Central memory CD4-positive, alpha-beta T cell (primary cell): ENCODE measurements at regions not wholly inside any gene's neighbourhood (a gene's known extent, or its start where the extent isn't known, plus 50 kb on each side); places are given as distances from the start of the nearest gene placed in this dataset.
"Not testable (repeated sequence)": the region's sequence is repeated elsewhere in the genome, so short reads cannot be mapped to it uniquely, and the experiment has no call there.

Experiments
- DNase-seq: peaks from one replicate; pipeline ENCODE4 v3.0.0; 2022

DNA sequence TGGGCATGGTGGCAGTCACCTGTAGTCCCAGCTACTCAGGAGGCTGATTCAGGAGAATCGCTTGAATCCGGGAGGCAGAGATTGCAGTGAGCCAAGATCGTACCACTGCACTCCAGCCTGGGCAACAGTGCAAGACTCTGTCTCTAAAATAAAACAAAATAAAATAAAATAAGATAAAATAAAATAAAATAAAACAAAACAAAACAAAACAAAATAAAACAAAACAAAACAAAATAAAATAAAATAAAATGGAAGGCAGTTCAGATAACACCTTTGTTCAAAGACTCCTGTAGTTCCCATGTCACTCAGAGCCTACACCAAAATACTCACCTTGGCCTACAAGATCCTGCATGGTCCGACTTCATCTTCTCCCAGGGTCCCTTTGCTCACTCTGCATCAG is 61.3 kb downstream of the SYF2 start:
- not testable (repeated sequence) for DNase-seq

DNA sequence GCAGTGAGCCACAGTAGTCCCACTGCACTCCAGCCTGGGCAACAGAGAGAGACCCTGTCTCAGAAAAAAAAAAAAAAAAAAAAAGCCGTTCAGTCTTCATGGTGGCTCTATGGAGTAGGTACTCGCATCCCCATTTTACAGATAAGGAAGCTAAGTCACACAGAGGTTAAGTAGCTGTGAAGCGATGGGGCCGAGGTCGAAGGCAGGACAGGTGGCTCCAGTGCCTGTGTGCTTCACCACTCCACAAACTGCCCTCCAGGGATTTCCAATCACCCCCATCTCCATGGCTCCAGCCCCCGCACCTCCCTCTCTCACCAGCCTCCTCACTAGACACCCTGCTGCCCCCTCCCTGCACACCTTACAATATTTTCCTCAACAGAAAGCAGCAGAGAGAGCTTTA is 61.9 kb downstream of the SYF2 start:
- no peak for DNase-seq

DNA sequence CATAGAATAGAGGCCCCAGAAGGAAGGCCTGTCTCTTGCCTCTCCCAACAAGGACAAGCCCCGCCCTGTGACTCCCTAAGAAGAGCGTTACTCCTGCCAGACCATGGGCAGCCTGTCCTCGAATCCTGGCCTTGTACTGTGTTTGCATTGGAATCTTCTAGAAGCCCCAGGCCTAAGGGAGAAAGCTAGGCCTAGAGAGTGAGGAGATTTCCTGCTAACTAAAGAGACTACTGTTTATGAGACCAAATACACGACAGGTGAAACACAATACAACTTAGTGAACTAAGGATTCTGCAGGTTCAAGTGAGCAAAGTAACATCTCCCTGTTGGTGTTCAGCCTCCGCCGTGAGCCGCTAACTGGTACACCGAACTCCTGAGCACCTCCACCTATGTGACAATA is 62.7 kb downstream of the SYF2 start:
- DNase-seq = no peak

DNA sequence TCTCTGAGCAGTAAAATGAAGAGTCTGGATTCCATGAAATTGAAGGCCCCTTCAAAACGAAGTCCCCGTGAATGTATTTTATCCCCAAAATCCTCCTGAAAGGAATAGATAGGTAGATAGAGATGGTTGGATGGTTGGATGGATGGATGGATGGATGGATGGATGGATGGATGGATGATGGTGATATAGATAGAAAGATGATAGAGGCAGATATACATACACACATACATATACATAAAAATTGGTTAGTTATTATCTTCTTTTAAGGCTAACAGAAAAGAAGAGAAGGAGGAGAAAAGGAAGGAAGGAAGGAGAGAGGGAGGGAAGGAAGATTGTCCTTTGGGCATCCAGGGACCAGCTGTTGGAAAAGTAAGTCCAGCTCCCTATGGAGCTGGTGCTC is 63.1 kb downstream of the SYF2 start:
- no peak for DNase-seq

DNA sequence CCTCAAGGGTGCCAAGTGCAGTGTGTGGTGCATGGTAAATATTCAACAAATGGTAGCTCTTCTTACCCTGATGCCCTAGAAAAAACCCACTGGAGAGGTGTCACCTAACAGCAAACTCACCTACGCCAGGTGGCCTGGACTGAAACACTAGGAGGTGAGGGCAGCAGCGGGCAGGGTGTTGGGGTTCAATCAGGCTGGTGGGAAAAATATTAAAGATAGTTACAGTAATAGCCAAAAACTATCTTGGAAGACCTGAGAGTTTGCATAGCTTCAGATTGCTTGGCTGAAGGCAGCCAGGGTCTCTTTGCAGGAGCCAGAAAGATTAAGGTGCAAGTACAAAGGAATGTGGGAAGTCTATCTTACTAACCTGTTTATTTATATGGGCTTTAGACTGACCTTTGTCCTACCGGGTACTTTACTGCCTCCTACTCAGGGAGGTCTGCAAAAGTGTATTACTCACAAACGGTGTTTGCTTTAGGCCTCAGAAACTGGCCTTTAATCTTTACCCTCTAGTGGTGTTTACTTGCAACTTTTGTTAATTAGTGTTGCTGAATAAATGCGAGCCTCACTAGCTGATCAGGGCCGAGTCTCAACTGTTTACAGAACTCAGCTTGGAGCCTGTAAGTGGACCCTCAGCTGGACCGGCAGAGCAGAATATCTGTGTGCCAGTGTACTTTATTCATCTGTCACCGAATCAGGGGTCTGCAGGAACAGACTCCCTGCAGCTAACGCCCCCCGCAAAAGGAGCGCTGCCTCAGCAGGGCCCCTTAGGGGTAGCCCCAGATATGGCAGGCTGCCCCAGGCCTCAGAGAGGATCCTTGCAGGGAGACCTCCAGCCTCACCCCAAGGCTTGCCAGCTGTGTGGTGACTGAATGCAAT is 63.9 kb downstream of the SYF2 start:
- DNase-seq = no peak

DNA sequence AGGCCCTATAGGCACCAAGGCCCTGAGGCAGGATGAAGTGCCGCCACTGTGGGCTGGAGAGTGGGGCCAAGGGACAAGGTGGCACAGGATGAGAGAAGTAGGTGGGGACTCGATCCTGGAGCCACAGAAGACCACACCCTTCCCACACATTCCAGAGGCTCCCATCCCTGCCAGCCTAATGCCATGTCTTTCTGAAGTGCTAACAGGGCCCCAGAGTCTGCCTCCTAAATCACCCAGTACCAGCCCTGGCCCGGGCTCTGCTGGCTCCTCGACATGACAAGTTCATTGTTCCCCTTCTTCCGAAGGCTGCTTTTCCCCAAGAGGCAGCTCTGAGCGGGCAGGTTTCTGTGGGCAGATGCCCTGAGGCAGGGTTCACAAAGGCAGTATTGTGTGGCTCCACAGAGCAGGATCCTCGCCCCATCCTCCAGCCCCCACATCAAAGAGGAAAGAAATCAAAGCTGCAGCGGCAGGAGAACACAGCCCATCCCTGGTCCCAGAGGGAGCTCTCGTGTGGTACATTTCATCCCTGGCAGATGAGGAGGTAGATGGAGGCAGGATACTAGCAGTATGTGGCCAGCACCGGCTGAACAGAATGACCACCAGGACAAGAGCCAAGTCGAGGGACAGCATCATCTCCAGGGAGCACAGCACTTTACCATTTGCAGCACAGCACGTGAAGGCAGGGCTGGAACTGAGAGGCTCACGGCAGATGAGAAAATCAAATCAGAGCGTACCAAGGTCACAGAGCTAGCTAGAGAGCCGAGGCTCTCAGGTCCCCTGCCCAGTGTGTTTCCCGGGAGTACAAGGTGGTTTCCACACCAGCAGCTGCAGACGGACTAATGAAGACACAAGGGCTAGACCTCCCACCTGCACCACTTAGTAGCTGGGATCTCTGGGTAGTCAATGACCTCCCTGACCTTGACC is 64.8 kb downstream of the SYF2 start:
- no peak for DNase-seq

DNA sequence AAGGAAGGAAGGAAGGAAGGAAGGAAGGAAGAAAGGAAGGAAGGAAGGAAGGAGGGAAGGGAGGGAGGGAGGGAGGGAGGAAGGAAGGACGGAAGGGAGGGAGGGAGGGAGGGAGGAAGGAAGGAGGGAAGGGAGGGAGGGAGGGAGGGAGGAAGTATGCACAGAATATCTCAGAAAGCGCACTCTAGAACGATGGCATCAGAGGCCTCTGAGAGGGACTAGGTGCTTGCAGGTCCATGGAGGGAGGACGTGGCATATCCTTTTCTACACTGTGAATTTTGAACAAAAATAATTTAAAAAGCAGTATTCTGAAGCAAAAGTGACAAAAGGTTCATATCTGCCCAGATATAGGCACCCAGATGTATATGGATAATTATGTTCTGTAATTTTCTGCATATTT is 65.5 kb downstream of the SYF2 start:
- DNase-seq = no peak

DNA sequence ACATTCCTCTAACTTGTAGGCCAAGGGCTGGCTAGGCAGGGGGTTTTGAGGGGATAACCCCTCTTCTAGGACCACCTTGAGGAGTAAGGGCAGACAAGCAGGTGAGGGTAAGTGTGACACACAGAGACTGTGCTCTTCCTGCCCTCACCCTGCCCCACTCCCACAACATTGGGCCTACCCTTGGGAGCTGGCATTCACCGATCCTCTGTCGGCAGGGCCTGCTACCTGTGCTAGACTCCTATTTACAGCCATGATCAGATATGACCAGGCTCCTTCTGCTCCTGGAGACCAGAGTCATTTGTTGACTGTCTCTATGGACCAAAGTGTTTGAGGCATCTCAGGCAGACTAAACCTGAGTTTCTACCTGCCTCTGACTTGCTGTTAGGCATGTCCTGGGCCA is 68.3 kb downstream of the SYF2 start:
- DNase-seq = no peak

DNA sequence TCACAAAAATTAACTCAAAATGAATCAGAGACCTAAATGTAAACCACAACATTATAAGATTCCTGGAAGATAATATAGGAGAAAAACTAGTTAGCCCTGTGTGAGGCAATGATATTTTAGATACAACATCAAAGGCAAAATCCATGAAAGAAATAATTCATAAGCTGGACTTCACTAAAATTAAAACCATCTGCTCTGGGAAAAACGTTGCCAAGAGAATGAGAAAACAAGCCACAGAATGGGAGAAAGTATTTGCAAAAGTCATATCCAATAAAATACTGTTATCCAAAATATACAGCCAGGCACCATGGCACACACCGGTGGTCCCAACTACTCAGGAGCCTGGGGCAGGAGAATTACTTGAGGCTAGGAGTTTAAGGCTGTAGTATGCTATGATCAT is 70.3 kb downstream of the SYF2 start:
- no peak for DNase-seq

DNA sequence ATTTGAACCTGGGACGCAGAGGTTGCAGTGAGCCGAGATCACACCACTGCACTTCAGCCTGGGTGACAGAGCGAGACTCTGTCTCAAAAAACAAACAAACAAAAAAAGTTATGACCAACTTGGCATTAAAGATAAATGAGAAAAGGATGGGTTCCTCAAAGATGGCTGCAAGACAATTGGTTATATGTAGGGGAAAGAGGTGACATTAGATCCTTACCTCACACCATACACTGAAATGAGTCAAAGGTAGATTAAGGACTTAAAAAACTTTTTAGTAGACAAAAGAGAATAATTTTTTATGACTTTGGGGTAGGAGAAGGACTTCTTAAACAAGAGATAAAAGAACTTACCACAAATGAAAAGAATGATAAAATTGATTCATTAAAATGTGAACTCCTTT is 74.5 kb downstream of the SYF2 start:
- DNase-seq = no peak

DNA sequence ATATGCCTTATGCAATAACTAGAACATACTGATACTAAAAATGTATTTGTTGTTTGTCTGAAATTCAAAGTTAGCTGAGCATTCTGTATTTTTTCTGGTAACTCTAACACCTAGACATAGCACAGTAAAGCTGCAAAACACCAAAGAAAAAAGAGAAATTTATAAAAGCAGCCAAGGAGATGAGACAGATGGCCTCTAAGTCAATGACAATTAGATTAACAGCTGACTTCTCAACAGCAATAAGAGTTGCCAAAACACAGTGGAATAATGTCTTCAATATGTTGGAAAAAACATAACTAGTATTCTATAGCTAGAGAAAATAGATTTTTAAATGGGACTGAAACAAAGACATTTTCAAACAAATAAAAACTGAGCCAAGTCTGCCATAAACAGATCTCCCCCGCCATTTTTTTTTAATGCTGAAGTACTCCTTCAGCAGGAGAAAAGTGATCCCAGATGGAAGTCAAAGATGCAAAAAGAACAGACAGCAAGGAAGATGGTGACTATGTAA is 81.3 kb downstream of the SYF2 start:
- no peak for DNase-seq

DNA sequence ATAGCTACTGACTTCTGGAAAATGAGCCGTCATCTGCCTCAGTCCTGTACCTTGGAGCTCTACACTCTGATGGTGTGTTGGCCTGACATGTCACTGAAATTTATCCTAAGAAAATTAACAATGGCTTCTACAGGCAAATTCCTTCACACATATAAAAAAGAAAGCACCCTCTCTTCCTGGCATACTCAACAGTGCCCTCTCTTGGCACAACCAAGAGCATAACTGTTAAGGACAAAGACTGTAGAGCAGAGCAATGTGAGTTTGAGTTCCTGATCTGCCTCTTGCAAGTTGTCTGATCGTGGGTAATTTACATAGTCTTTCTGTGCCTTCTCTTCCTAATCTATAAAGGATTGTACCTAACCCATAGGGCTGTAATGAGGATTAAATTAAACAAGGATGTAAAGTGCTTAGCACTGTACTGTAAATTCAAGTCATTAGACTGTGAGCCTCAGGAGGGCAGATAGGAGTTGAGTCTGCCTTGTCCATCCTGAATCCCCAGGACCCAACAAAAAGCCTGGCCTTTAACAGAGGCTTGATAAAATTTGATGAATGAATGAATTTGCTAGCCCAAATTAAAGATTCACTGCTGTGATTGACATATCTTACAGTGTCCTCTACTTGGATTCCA is 83.5 kb downstream of the SYF2 start:
- peak; percentile 4 for DNase-seq

DNA sequence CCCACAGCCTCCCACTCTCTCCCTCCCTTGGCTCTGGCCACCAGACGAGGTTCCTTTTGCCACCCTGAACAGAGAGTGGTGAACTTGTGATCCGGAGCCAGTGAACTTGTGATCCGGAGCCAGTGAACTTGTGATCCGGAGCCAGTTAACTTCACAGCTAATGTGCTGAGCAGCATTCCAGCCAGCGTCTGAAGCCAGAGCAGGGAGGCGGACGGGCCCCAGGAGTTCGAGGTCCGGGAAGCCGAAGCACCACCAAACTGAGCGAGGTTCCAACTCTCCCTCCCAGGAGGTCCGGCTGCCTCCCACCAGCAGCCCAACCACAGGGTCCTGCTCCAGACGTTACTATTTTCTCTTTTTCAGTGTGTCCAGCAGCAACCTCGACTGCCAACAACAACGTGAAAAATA is 85.8 kb downstream of the SYF2 start:
- no peak for DNase-seq

DNA sequence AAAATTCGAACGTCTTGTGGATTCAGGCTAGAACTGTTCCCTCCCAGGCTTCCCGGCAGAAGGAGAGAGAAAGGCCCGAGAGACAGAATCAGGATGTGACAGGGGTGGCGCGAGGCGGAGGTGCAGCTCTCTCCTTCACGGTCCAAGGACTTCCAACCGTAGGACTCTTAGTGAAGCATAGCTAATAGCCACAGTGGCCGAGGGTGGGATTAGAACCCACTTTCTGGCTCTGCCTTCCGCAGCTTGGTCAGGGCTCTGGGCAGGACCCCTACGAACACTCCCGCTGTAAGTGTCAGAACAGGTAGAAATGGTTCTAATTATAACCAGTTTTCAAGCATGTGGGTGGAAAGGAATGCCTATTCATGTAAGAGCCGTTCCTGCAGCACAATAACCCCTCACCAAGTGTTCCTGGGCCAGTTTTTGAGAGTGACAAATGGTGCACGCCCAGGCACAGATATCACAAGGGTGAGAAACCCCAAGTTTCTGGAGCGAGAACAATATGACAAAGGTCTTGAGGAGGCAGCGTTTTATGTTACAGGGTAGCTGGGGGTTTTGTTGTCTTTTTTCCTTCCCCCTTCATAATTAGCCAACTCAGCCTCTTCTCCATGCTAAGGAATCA is 86.4 kb downstream of the SYF2 start:
- no peak for DNase-seq

DNA sequence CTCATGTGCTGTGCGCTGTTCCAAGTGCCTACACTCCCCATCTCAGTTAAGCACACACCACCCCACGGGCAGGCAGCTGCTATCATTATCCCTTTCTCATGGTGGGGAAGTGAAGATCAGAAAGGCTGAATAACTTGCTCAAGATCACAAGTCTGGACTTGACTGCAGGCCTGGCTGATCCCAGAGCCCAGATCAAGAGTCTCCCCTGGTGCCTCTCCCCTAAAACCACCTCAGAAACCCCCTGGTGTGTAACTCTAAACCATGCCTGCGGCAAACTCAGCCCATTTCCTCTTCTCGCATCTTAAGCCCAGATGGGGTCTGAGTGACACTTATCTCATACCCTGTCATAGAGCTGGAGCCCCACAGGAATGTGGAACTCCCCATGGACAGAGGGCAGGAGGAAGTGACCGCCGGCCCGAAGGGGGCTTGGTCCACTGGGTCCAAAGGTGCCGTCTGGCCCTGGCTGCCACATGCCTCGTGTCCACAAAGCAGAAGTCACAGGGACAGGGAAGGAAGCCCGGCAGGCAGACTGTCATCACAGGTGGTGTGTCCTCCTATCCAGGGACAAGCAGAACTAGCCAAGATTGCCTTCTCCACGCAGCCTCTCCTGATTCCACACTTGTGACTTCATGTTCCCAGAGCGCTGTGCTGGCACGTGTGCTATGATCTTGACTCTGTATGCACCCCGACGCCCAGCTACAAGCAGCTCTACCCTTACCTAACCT is 92.1 kb downstream of the SYF2 start:
- no peak for DNase-seq

DNA sequence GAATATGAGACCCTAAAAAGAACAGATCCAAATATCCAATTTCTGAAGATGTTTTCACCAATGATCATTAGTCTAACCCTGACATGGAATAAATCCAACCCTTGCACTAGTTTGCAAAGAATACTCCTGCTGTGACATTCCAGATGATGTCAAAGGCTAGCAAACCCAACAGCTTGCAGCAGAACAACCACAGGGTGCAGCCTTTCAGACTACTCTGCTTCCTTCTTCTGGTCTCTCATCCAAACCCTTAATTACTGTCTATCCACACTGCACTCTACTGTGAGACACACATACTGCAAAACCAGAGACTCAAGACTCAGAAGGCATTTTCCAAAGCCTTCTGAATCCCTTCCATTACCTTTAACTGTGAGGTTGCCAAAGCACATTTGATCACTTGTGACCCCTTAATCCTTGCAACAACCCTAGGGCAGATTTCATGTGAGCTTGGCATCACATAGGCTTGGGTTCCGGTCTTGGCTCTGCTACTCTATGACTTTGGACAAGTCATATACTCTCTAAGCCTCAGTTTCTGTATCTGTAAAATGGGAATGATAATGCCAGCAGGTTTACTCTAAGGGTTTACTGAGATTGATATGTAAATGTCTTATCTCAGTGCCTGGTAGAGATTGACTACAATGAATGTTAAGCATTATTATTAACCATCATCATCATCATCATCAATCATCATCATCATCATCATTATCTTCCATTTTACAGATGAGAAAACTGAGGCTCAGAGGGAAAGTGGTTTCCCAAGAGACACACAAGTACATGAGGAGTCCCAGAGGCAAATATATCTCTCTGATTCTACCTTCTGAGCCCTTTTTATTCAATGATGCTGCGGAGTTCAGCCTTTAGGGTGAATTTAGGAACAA is 94.5 kb downstream of the SYF2 start:
- DNase-seq = no peak

DNA sequence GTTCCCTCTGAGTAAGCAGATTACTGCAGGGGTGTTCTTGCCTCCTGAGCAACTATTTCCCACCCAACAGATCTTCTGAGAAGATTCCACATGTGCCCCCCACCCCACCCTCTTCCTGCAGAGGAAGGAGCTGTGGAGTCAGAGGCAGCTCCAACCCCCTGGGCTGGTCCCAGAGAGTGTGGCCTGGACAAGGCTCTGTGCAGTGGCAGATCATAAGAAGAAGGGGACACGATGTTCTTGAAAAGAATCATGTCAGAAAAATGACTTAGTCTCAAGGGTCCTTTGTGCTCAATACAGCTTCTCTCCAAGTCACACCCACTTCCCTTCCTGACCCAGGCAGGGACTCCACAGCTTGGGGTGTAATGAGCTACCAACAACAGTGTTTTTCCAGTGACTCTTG is 95.2 kb downstream of the SYF2 start:
- no peak for DNase-seq

DNA sequence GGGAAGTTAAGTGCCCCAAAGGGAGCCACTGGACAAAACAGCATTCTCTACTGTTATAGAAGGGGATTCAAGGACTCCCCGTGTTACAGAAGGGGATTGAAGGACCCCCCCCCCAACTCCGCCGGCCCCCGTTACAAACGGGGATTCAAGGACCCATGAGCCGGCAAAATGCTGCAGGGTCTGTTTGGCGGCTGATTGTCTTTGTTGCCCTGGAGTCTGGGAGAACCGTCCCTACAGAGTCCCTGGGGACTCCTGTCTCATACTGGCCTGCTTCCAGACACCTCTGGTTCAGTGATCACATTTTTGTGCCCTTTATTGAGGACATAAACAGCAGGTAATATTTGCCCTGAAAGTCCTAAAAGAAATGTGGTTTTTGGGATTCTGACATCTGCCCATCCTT is 96.4 kb downstream of the SYF2 start:
- DNase-seq = no peak

DNA sequence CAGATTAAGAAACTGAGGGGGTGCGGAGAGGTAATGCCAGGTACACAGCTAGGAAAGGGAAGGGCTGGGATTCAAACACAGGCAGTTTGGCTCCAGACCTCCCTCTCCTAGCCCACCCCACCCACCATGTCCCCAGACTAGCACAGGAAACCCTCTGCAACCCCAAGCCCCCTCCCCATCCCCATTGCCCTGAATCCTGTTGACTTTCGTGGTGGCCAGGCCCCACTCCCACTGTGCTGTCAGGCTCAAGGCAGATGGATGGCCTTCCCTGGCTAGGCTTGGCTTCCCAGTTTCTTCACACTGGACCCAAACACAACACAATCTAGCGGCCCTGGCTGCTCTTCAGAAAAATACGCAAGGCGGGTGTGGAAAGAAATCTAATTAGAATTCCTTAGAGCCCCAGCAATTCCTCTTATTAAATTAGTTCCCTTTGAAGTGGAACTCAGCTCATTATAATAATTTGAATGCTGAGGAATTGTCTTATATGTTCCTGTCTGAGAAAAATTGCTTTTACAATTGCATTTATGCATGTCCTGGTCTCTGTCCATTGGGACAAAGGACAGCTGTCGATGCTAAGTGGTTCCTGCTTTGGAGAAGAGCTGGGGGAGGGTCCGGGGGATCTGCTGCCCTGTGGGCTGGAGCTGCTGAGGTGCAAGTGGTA is 97.4 kb downstream of the SYF2 start:
- no peak for DNase-seq

DNA sequence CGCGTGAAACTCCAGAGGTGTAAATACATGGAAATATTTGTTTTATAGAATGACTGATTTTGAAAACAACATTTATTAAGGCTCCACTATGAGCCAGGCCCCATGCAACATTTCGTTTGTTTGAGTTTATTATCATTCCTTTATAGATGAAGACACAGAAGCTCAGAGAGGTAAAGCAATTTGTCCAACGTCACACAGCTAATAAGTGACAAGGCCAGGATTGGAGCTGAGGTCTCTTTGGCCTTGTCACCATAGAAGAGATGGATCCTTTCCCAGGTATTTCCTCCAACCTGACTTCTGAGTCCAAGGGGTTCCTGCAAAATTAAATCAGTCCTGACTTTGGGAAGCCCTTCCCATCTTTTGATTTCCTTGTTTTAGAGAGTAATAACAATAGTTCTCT is 98.0 kb downstream of the SYF2 start:
- DNase-seq = no peak

DNA sequence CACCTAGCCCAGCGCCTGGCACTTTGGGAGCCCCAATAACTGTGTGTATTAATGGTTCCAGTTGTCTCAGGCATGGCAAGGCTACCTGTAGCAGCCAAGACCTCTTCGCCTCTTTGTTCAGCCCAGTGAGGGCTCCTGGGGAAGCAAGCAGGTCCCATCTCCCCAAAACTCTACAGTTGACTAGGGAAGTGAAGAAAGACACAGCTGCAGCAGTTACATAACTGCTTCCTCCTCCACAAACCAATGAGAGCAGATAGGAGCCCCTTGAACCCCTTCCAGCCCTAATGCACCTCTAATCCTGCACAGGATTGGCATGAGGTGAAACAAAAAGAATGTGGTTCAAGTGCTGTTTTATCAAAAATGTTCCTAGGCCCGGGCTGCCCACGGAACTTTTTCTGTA is 100.5 kb downstream of the SYF2 start:
- DNase-seq = no peak
